GM12865 (cell line): ENCODE measurements at regions not wholly inside any gene's neighbourhood (a gene's known extent, or its start where the extent isn't known, plus 50 kb on each side); places are given as distances from the start of the nearest gene placed in this dataset.

ENCODE experiments used
- DNase-seq: peaks from one replicate; pipeline ENCODE4 v3.0.0; 2010; ENCODE audit warnings: low read depth
- H3K4me3 ChIP-seq: 2 replicates; pipeline ENCODE4 v1.5.1; 2011; ENCODE audit warnings: mild to moderate bottlenecking, low read depth, low read length, control low read depth
- CTCF ChIP-seq: IDR thresholded peaks from 2 replicates; pipeline ENCODE4 v1.5.1; 2011; ENCODE audit warnings: low read length, control low read depth, low read depth, inconsistent platforms; ENCODE audit not compliant: insufficient read depth; ENCODE audit errors: missing control alignments

GRCh38 chr12:123059500-123059899, 79.0 kb downstream of the ARL6IP4 start:
- TF ChIP-seq CTCF: no peak
- H3K4me3 ChIP-seq: no peak overlapping the region
- no peak for DNase-seq

GRCh38 chr12:123058980-123059379, 78.5 kb downstream of the ARL6IP4 start:
- no peak overlapping the region for H3K4me3 ChIP-seq
- no peak for DNase-seq
- TF ChIP-seq CTCF: no peak

- TF ChIP-seq CTCF: no peak
- no peak for DNase-seq
- H3K4me3 ChIP-seq: no peak overlapping the region
Measured at GRCh38 chr12:123058481-123058880, 78.0 kb downstream of the ARL6IP4 start.

- no peak for TF ChIP-seq CTCF
- H3K4me3 ChIP-seq: no peak overlapping the region
- no peak for DNase-seq
Measured at GRCh38 chr12:123057513-123058265, 77.2 kb downstream of the ARL6IP4 start.

GRCh38 chr12:123056709-123057108, 76.2 kb downstream of the ARL6IP4 start:
- DNase-seq: no peak
- no peak overlapping the region for H3K4me3 ChIP-seq
- no peak for TF ChIP-seq CTCF

GRCh38 chr12:123056053-123056452, 75.6 kb downstream of the ARL6IP4 start:
- no peak overlapping the region for H3K4me3 ChIP-seq
- no peak for TF ChIP-seq CTCF
- no peak for DNase-seq

GRCh38 chr12:123055281-123055766, 74.8 kb downstream of the ARL6IP4 start:
- H3K4me3 ChIP-seq: no peak overlapping the region
- DNase-seq: no peak
- TF ChIP-seq CTCF: no peak
